WTC11 (cell line): ENCODE measurements at regions not wholly inside any gene's neighbourhood (a gene's known extent, or its start where the extent isn't known, plus 50 kb on each side); places are given as distances from the start of the nearest gene placed in this dataset.

Source experiments
- ATAC-seq: fragments of 200-7000 bp; cut with Tn5 transposase; 2 replicates; pipeline ENCODE4 v1.10.0; 2021; ENCODE audit warnings: mild to moderate bottlenecking, moderate library complexity
- CTCF ChIA-PET: fragments of 300-600 bp; sonication (Branson Sonifier 250); formaldehyde crosslinking; loops from one replicate; lab custom pipeline; 2021; ENCODE audit warnings: antibody characterized with exemption; lab: Charles Lee
- POLR2A ChIA-PET: fragments of 350-600 bp; sonication (Branson Sonifier 250); formaldehyde crosslinking; loops from one replicate; lab custom pipeline; 2021; ENCODE audit warnings: antibody characterized with exemption; lab: Charles Lee
- DNase-seq: peaks from one replicate; pipeline ENCODE4 v3.0.0; 2021; ENCODE audit warnings: low spot score
- H3K27ac Mint-ChIP-seq: 2 replicates; pipeline ENCODE4 v1.8.0; 2021; ENCODE audit warnings: mixed read lengths
- H3K27me3 Mint-ChIP-seq: 2 replicates; pipeline ENCODE4 v1.8.0; 2021; ENCODE audit warnings: low read depth, mild to moderate bottlenecking, moderate library complexity, mixed read lengths
- H3K36me3 Mint-ChIP-seq: 2 replicates; pipeline ENCODE4 v1.8.0; 2021; ENCODE audit warnings: mixed read lengths
- H3K4me1 Mint-ChIP-seq: 2 replicates; pipeline ENCODE4 v1.8.0; 2022; ENCODE audit warnings: mixed read lengths
- H3K4me3 Mint-ChIP-seq: 2 replicates; pipeline ENCODE4 v1.8.0; 2021; ENCODE audit warnings: mild to moderate bottlenecking, moderate library complexity, mixed read lengths
- H3K9me3 Mint-ChIP-seq: 2 replicates; pipeline ENCODE4 v1.8.0; 2021; ENCODE audit warnings: mixed read lengths
- AR ChIP-seq: fragments of 250-450 bp; sonication (Bioruptor Pico); IDR thresholded peaks from 2 replicates; pipeline ENCODE4 v1.9.0; 2021; ENCODE audit warnings: mild to moderate bottlenecking
- CDX4 ChIP-seq: fragments of 250-450 bp; sonication (Bioruptor Pico); IDR thresholded peaks from 2 replicates; pipeline ENCODE4 v1.9.0; 2021; ENCODE audit warnings: moderate library complexity, mild to moderate bottlenecking, inconsistent platforms, borderline replicate concordance
- CREB1 ChIP-seq: sonication (generic); formaldehyde crosslinking; IDR thresholded peaks from 2 replicates; pipeline ENCODE4 v1.8.0; 2023; ENCODE audit warnings: mild to moderate bottlenecking, missing genetic modification reagents
- CREM ChIP-seq: sonication (generic); formaldehyde crosslinking; IDR thresholded peaks from 2 replicates; pipeline ENCODE4 v1.8.1; 2022; ENCODE audit warnings: mild to moderate bottlenecking, missing genetic modification reagents, moderate library complexity
- GRHL2 ChIP-seq: fragments of 250-450 bp; sonication (Bioruptor Pico); IDR thresholded peaks from 2 replicates; pipeline ENCODE4 v1.8.0; 2022; ENCODE audit warnings: mild to moderate bottlenecking, moderate library complexity; ENCODE audit not compliant: insufficient replicate concordance, severe bottlenecking
- HMGXB4 ChIP-seq: sonication (generic); formaldehyde crosslinking; IDR thresholded peaks from 2 replicates; pipeline ENCODE4 v1.8.1; 2023; ENCODE audit warnings: mild to moderate bottlenecking, moderate library complexity, missing genetic modification reagents
- JUN ChIP-seq: sonication (generic); formaldehyde crosslinking; IDR thresholded peaks from 2 replicates; pipeline ENCODE4 v1.8.0; 2023; ENCODE audit warnings: mild to moderate bottlenecking, missing genetic modification reagents
- PRDM15 ChIP-seq: sonication (generic); formaldehyde crosslinking; IDR thresholded peaks from 2 replicates; pipeline ENCODE4 v1.8.0; 2022; ENCODE audit warnings: missing genetic modification reagents
- RORB ChIP-seq: fragments of 250-450 bp; sonication (Bioruptor Pico); IDR thresholded peaks from 2 replicates; pipeline ENCODE4 v1.9.0; 2021; ENCODE audit warnings: mild to moderate bottlenecking
- SMAD3 ChIP-seq: sonication (generic); formaldehyde crosslinking; IDR thresholded peaks from 2 replicates; pipeline ENCODE4 v1.8.0; 2022; ENCODE audit warnings: missing genetic modification reagents, mild to moderate bottlenecking, borderline replicate concordance
- SMAD4 ChIP-seq: sonication (generic); formaldehyde crosslinking; IDR thresholded peaks from 2 replicates; pipeline ENCODE4 v1.8.0; 2022; ENCODE audit warnings: mild to moderate bottlenecking, missing genetic modification reagents
- TCF7 ChIP-seq: sonication (generic); formaldehyde crosslinking; IDR thresholded peaks from 2 replicates; pipeline ENCODE4 v1.8.0; 2022; ENCODE audit warnings: mild to moderate bottlenecking, low read depth, missing genetic modification reagents, moderate library complexity
- TEAD1 ChIP-seq: sonication (generic); formaldehyde crosslinking; IDR thresholded peaks from 2 replicates; pipeline ENCODE4 v1.8.0; 2022; ENCODE audit warnings: mild to moderate bottlenecking, missing genetic modification reagents
- USF1 ChIP-seq: sonication (generic); formaldehyde crosslinking; IDR thresholded peaks from 2 replicates; pipeline ENCODE4 v1.8.0; 2022; ENCODE audit warnings: mild to moderate bottlenecking, missing genetic modification reagents
- ZBTB21 ChIP-seq: sonication (generic); formaldehyde crosslinking; IDR thresholded peaks from 2 replicates; pipeline ENCODE4 v1.8.1; 2023; ENCODE audit warnings: mild to moderate bottlenecking, missing genetic modification reagents, borderline replicate concordance
- ZNF121 ChIP-seq: sonication (generic); formaldehyde crosslinking; IDR thresholded peaks from 2 replicates; pipeline ENCODE4 v1.8.0; 2023; ENCODE audit warnings: missing genetic modification reagents
- ZNF219 ChIP-seq: sonication (generic); formaldehyde crosslinking; IDR thresholded peaks from 2 replicates; pipeline ENCODE4 v1.8.0; 2023; ENCODE audit warnings: missing genetic modification reagents, mild to moderate bottlenecking, borderline replicate concordance
- ZNF416 ChIP-seq: fragments of 250-450 bp; sonication (Bioruptor Pico); IDR thresholded peaks from 2 replicates; pipeline ENCODE4 v1.9.0; 2021; ENCODE audit warnings: mild to moderate bottlenecking, inconsistent platforms
- ZNF423 ChIP-seq: fragments of 250-450 bp; sonication (Bioruptor Pico); IDR thresholded peaks from 2 replicates; pipeline ENCODE4 v2.1.2; 2022; ENCODE audit warnings: mild to moderate bottlenecking, moderate library complexity

GRCh38 chr6:167688123-167688522, 138.6 kb upstream of the AFDN start:
- TF ChIP-seq TCF7 (CRISPR knock-in tag) (no peak), GRHL2 (CRISPR knock-in tag) (no peak), SMAD4 (CRISPR knock-in tag) (no peak), RORB (CRISPR knock-in tag) (no peak), CREB1 (CRISPR knock-in tag) (no peak), USF1 (CRISPR knock-in tag) (no peak), JUN (CRISPR knock-in tag) (no peak), AR (no peak), HMGXB4 (CRISPR knock-in tag) (no peak), ZBTB21 (no peak), ZNF121 (no peak), CREM (CRISPR knock-in tag) (no peak), ZNF416 (CRISPR knock-in tag) (no peak), PRDM15 (CRISPR knock-in tag) (no peak), SMAD3 (no peak), ZNF219 (CRISPR knock-in tag) (no peak), CDX4 (CRISPR knock-in tag) (no peak), ZNF423 (no peak), TEAD1 (CRISPR knock-in tag) (no peak)
- Mint-ChIP-seq H3K4me1 (peaks cover 40% of the 10 kb centered on the region), H3K27ac (no peak overlapping the region), H3K36me3 (no peaks in the 10 kb centered on the region), H3K9me3 (peaks cover 9% of the 10 kb centered on the region), H3K27me3 (peaks cover 4% of the 10 kb centered on the region; the same call in 1 of the 2 replicates), H3K4me3 (no peak overlapping the region)
- DNase-seq (no peak), ATAC-seq (no peak)
- POLR2A ChIA-PET, result no interaction called here
- CTCF ChIA-PET, result no interaction called here
